GM21447 (cell line): ENCODE measurements at regions not wholly inside any gene's neighbourhood (a gene's known extent, or its start where the extent isn't known, plus 50 kb on each side); places are given as distances from the start of the nearest gene placed in this dataset.
A peak's percentile ranks its signal among the peaks of the same experiment; 100 is the strongest.

Experiments
- ATAC-seq: cut with Tn5 transposase; IDR thresholded peaks from one replicate; pipeline ENCODE4 v1.9.1; 2021; ENCODE audit not compliant: unreplicated experiment

- ATAC-seq: no peak
Measured at GRCh38 chr6:8733879-8734278, 298.5 kb upstream of the SLC35B3 start.

- ATAC-seq: peak; percentile 82
Measured at GRCh38 chr6:8731874-8732273, 296.5 kb upstream of the SLC35B3 start.

- ATAC-seq: no peak
Measured at GRCh38 chr6:8710668-8711431, 275.5 kb upstream of the SLC35B3 start.

DNA sequence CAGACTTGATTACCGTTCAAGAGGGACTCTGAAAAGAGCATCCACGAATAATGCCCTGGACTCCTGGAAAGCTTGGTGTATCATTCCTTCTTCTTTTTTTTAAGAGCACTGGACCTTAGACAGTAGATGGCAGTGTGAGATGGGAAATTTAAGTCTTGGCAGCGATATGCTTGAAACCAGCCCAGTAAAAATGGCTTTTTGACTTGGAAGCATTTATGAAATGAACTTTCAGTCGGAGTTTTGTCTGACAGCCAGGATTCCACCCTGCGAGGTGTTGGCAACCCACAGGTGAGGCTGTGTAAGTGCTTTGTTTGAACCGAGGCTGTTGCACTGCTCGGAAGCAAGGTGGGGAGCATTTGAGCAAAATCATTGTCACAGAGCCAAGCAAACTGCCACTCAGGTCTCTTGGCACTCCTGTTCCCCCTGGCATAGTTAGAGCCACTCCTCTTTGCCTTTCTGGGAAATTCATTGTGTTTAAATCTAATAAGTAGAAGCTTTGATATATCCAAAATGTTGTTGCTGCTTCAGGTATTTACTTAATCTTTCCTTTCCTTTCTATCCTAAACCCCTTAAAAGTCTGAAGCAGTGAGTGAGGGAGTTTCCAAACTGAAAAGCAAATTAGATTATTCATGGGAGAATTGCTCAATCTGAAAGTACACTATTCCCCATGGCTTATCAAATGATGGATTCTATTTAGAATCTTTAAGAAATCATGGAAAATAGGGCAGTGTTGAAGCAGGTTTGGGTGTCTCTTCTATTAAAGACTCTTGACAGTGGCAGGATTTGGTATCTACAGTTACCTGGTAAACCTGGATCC, 272.8 kb upstream of the SLC35B3 start:
- no peak for ATAC-seq

- no peak for ATAC-seq
Measured at GRCh38 chr6:8707369-8707768, 272.0 kb upstream of the SLC35B3 start.

GRCh38 chr6:8705435-8706020, 270.2 kb upstream of the SLC35B3 start:
- no peak for ATAC-seq

DNA sequence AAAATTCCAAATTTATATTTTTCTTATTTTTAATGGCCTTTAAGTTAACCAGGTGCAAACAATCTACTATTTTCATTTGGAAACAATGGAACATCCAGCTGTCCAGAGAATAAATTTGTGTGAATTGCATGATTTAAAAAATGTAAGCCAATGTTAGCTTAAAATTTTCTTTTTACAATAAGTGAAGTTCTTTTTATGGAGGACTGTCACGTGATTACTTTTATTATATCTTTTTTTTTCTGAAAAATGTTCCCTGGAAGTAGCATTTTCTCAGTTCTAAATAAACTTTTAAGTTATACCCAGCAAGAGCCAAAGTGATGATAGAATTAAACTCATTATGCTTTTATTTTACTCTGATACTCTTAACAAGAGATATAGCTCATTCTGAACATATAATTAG, 267.7 kb upstream of the SLC35B3 start:
- ATAC-seq: no peak

DNA sequence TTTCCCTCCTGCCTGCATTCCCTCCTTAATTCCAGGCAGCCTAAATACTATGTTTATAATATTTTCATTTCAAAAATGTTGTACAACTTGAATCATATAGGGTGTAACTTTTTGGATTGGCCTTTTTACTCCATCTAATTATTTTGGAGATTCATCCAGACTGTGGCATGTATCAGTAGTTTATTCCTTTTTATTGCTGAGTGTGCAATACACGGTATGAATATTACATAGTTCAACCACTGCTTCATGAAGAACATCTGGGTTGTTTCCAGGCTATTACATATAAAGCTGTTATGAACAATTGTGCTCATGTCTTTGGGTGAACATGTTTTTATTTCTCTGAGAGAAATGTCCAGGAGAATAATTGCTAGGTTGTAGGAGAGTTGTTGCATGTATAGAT, 253.5 kb upstream of the SLC35B3 start:
- ATAC-seq: no peak

- no peak for ATAC-seq
Measured at GRCh38 chr6:8686077-8686476, 250.7 kb upstream of the SLC35B3 start.

DNA sequence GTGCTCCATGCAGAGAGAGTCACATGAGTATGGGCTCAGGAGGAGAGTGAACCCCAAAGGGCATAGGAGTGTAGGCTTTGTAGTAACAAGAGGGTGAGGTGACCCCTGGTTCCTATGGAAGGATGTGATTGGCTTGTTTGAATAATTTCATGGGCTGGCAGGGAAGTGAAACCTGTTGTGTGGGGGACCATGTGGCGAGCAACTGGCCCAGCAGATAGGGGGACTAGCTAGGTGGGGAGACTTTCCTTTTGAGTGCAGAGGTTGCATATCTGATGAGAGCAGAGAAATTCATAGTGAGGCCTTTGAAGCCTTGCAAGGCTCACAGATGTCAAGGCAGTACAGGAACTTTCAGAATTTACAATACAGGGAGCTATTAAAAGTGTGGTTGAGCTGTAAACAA, 247.9 kb upstream of the SLC35B3 start:
- ATAC-seq: no peak

DNA sequence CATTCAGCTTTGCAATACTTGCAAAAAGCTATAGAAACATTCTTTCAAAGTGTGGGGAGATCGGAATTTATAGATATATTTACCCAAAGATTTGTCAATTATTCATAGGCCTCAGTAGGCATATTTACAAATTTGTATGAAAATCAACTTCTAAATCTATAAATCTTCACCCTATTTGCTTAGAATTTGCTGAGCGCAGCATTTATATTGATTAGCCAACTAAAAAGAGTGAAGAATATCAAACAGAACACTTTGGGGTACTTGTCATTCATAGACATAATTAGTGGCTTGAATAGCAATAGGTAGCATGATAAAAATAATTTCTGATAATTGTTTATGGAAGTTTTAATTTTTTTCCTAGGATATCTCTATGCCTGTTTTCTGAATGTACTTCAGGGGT, 244.5 kb upstream of the SLC35B3 start:
- no peak for ATAC-seq

DNA sequence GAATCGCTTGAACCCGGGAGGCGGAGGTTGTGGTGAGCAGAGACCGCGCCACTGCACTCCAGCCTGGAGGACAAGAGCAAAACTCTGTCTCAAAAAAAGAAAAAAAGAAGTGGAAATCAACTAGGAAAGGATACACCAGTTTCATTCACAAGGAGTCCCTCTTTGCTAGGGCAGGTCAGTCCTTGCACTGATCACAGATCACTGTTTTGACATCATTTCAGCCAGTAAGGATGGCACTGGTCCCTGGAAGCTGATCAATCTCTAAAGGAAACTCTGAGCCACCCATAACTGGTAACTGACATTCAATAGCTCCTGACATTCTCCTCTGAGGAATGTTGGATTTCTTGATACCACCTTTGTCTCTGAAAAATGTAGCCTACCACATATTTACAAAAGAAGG, 243.1 kb upstream of the SLC35B3 start:
- ATAC-seq: no peak

GRCh38 chr6:8674126-8674525, 238.8 kb upstream of the SLC35B3 start:
- no peak for ATAC-seq

GRCh38 chr6:8672882-8673281, 237.5 kb upstream of the SLC35B3 start:
- no peak for ATAC-seq

- ATAC-seq: no peak
Measured at GRCh38 chr6:8670792-8671191, 235.4 kb upstream of the SLC35B3 start.

DNA sequence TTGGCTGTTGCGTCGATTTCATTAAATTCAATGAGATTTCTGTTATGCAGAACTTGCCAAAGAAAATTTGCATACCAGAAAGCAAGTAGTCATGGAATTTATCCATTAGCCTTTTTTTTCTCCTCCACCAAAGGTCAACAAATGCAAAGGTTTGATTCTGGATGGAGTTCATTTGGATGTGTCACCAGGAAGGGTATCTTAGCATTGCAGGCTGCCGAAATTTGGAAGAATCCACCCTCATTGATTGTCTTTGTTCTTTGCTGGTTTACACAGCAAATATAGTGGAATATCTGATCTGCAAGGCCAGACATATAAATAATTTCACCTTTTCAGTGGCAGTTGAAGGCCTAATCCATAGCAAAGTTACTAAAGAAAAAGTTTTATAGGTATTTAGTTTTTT, 229.4 kb upstream of the SLC35B3 start:
- ATAC-seq: no peak

- ATAC-seq: no peak
Measured at GRCh38 chr6:8664070-8664469, 228.7 kb upstream of the SLC35B3 start.

DNA sequence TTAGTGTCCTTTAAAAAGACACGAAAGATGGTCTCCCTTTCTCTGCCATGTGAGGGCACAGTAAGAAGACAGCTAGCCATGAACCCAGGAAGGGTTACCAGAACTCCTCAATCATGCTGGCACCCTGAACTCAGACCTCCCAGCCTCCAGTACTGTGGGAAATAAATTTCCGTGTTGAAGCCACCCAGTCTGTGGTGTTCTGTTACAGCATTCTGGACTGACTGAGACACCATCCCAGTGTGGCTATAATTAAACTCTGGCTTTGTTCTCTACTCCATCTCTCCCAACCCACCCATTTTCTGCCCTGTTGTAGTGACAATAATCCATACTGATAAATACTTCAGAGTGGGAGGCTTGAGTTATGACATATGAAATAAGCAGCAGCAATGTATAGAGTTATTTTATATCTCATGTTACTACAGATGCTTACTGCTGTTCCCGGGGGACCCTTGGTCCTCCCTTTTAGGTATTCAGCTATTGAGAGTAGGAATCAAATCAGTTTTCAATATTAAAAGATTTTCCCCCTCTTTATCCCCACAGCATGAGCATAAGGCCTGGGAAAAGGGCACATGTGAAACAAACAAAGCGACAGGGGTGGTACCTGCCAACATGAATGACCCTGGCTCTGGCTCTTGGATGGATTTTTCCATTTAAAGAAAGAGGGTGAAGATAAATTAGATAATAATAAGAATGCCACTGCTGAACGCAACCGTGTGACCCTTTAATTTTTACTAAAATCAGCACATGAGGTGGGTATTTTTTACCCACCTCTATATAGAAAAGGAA, 224.3 kb upstream of the SLC35B3 start:
- ATAC-seq: no peak

DNA sequence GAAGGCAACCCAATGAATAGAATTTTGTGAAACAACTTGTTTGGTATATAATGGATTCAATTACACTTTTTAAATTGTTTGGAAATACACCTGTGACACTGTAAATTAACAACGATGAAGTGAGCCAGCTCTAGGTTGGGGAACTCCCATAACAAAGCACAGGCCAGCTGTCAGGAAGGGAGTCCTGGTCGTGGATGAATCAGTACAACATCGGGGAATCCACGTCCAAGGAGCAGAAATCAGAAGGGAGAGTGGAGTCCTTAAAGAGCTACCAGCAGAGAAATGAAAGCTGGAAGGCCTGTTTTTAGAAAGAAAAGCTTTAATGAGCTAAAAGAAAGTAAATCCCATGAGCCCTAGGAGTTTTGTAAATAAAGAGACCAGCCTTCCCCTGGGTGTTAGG, 223.1 kb upstream of the SLC35B3 start:
- ATAC-seq: no peak

DNA sequence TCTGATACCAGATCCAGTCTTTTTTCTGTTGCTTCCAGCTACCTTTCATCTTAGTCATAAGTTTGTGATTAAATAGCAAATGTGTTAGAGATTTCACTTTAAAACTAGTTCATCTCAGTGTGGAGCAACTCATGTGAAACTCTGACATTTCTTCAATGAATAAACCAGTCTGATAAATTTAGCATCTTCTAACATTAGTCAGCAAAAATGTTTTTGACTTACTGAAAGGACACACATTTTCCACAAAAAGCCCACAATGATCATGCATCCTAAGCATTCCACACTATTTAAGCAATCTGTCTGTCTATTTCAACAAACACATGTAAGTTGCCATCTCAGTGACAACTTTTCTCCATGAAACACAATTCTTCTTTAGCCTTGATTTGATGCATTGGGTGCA, 222.2 kb upstream of the SLC35B3 start:
- ATAC-seq: no peak
